HL-60/S4 treated with retinoic acid at 250 ng/mL for 4 days and 3 days (cell line): ENCODE measurements at regions not wholly inside any gene's neighbourhood (a gene's known extent, or its start where the extent isn't known, plus 50 kb on each side); places are given as distances from the start of the nearest gene placed in this dataset.

Experiments
- in situ Hi-C: fragments of 300-500 bp; cut with MboI; formaldehyde crosslinking; loops from 2 replicates; pipeline ENCODE4 v1.7.0; 2022; ENCODE audit warnings: low sequenced_read_pairs

DNA sequence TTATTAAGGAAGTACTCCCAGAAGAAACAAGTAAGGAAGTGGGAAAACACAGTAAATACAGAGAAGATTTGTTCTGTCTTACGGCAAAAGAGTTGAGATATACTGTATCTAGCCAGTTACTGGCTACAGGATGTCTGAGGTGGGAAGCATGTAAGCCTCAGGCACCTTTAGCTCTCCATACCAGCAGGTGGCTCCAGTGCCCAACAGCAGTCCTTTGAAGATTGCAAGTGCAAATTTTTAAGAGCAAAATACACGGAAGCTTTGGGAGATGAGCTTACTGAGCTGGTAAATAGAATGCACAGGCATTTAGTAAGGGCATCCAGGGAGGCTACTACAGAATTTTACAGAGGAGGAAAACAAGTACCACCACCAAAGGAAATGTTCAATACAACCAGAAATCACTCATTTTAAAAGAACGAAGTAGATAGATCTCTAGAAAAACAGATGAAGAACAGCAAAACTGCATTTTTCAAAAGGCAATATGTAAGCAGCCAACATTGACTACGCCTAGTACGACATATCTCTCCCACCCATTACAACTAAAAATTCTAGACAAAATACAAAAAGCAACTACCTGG is 57.9 kb upstream of the VSTM2B start:
- in situ Hi-C loops: no loop called here

DNA sequence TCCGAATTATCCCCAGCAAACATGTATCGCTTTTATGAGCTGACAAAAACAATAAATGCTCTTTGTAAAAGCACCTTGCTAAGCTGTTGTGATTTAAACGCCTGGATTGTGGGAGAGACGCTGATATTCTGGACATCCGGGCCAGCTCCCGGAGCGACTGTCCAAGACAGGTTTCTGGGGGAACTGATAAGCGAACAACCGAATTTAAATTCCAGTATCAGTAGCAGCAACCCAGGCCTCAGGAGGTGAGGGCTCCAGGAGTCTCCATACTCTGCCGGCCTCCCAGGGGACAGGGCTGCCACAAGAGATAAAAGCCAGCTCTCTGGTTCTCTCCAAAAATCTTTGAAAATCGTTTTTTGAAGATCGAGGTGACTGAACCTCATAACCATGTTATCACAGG is 50.3 kb upstream of the VSTM2B start:
- in situ Hi-C loops: no loop called here
